H9 (cell line): ENCODE measurements at regions not wholly inside any gene's neighbourhood (a gene's known extent, or its start where the extent isn't known, plus 50 kb on each side); places are given as distances from the start of the nearest gene placed in this dataset.

Experiments
- DNase-seq: peaks from one replicate; pipeline ENCODE4 v3.0.0-alpha.2; 2017
- H2AFZ ChIP-seq: one replicate; pipeline ENCODE4 v1.6.1; 2013; ENCODE audit warnings: mild to moderate bottlenecking, low read length, control low read depth, moderate library complexity
- H2AK5ac ChIP-seq: 2 replicates; pipeline ENCODE4 v1.6.1; 2013; ENCODE audit warnings: low read length, control low read depth, mixed read lengths; ENCODE audit not compliant: insufficient read length
- H2BK120ac ChIP-seq: one replicate; pipeline ENCODE4 v1.6.1; 2013; ENCODE audit warnings: low read depth, mild to moderate bottlenecking, low read length, control low read depth, inconsistent platforms; ENCODE audit not compliant: poor library complexity, severe bottlenecking
- H2BK12ac ChIP-seq: 2 replicates; pipeline ENCODE4 v1.6.1; 2013; ENCODE audit warnings: low read length, control low read depth, mixed read lengths, low read depth; ENCODE audit not compliant: insufficient read length
- H2BK15ac ChIP-seq: 2 replicates; pipeline ENCODE4 v1.6.1; 2013; ENCODE audit warnings: low read depth, low read length, control low read depth
- H2BK20ac ChIP-seq: one replicate; pipeline ENCODE4 v1.6.1; 2013; ENCODE audit warnings: low read depth, mild to moderate bottlenecking, low read length, control low read depth, inconsistent platforms; ENCODE audit not compliant: poor library complexity, severe bottlenecking
- H2BK5ac ChIP-seq: 2 replicates; pipeline ENCODE4 v1.6.1; 2013; ENCODE audit warnings: low read length, control low read depth, mixed read lengths; ENCODE audit not compliant: insufficient read length
- H3K14ac ChIP-seq: 2 replicates; pipeline ENCODE4 v1.6.1; 2013; ENCODE audit warnings: low read length, control low read depth; ENCODE audit not compliant: insufficient read depth
- H3K18ac ChIP-seq: 2 replicates; pipeline ENCODE4 v1.6.1; 2013; ENCODE audit warnings: low read depth, mild to moderate bottlenecking, mixed read lengths, low read length, control low read depth; ENCODE audit not compliant: insufficient read length
- H3K23ac ChIP-seq: 2 replicates; pipeline ENCODE4 v1.6.1; 2013; ENCODE audit warnings: low read length, control low read depth, mixed read lengths, low read depth; ENCODE audit not compliant: insufficient read length
- H3K23me2 ChIP-seq: 2 replicates; pipeline ENCODE4 v1.6.1; 2013; ENCODE audit warnings: low read depth, mild to moderate bottlenecking, mixed read lengths, low read length, control low read depth; ENCODE audit not compliant: insufficient read length, poor library complexity, severe bottlenecking
- H3K27ac ChIP-seq: 2 replicates; pipeline ENCODE4 v1.5.1; 2013; ENCODE audit warnings: low read length, control low read depth, mixed read lengths, low read depth; ENCODE audit not compliant: insufficient read length
- H3K27me3 ChIP-seq: 2 replicates; pipeline ENCODE4 v1.6.1; 2013; ENCODE audit warnings: low read length, control low read depth, inconsistent platforms; ENCODE audit not compliant: insufficient read depth
- H3K4ac ChIP-seq: 2 replicates; pipeline ENCODE4 v1.6.1; 2013; ENCODE audit warnings: low read depth, mild to moderate bottlenecking, control low read depth, inconsistent platforms, low read length, moderate library complexity
- H3K4me1 ChIP-seq: 2 replicates; pipeline ENCODE4 v1.6.1; 2013; ENCODE audit warnings: low read length, control low read depth, inconsistent platforms; ENCODE audit not compliant: insufficient read depth
- H3K4me2 ChIP-seq: 2 replicates; pipeline ENCODE4 v1.6.1; 2013; ENCODE audit warnings: low read length, control low read depth, mixed read lengths; ENCODE audit not compliant: insufficient read length, insufficient read depth
- H3K56ac ChIP-seq: 2 replicates; pipeline ENCODE4 v1.6.1; 2013; ENCODE audit warnings: low read depth, mild to moderate bottlenecking, mixed read lengths, low read length, control low read depth; ENCODE audit not compliant: insufficient read length
- H3K79me1 ChIP-seq: 2 replicates; pipeline ENCODE4 v1.6.1; 2013; ENCODE audit warnings: low read depth, mild to moderate bottlenecking, moderate library complexity, low read length, control low read depth, inconsistent platforms; ENCODE audit not compliant: insufficient read depth, poor library complexity, severe bottlenecking
- H3K79me2 ChIP-seq: 2 replicates; pipeline ENCODE4 v1.6.1; 2013; ENCODE audit warnings: low read length, control low read depth, inconsistent platforms; ENCODE audit not compliant: insufficient read depth
- H3K9ac ChIP-seq: 2 replicates; pipeline ENCODE4 v1.6.1; 2013; ENCODE audit warnings: low read length, control low read depth, mixed read lengths; ENCODE audit not compliant: insufficient read length; ENCODE audit errors: extremely low read depth
- H3K9me3 ChIP-seq: one replicate; pipeline ENCODE4 v1.6.1; 2013; ENCODE audit warnings: low read depth, low read length, inconsistent platforms; ENCODE audit not compliant: control insufficient read depth
- H3T11ph ChIP-seq: one replicate; pipeline ENCODE4 v1.6.1; 2013; ENCODE audit warnings: mild to moderate bottlenecking, low read length, control low read depth, inconsistent platforms
- H4K20me1 ChIP-seq: one replicate; pipeline ENCODE4 v1.6.1; 2013; ENCODE audit not compliant: control insufficient read depth, insufficient read length, insufficient read depth
- H4K5ac ChIP-seq: 2 replicates; pipeline ENCODE4 v1.6.1; 2013; ENCODE audit warnings: low read depth, mild to moderate bottlenecking, mixed read lengths, low read length, control low read depth; ENCODE audit not compliant: insufficient read length
- H4K8ac ChIP-seq: replicated peaks from 2 replicates; pipeline ENCODE4 v1.6.1; 2013; ENCODE audit warnings: low read length, control low read depth, mixed read lengths, low read depth; ENCODE audit not compliant: insufficient read length
- H4K91ac ChIP-seq: 2 replicates; pipeline ENCODE4 v1.6.1; 2013; ENCODE audit warnings: low read depth, mild to moderate bottlenecking, moderate library complexity, mixed read lengths, low read length, control low read depth; ENCODE audit not compliant: insufficient read length
- H3K27ac Mint-ChIP-seq, 3 experiments: 2 replicates in 2 of 3; 3 replicates in 1 of 3; pipeline ENCODE4 v1.8.0; 2020 to 2021; ENCODE audit warnings: mixed read lengths in 3 of 3, mild to moderate bottlenecking in 1 of 3, moderate library complexity in 1 of 3
- H3K27me3 Mint-ChIP-seq: 2 replicates; pipeline ENCODE4 v1.8.0; 2021; ENCODE audit warnings: low read depth, mild to moderate bottlenecking, moderate library complexity, mixed read lengths
- H3K36me3 Mint-ChIP-seq, 3 experiments: 2 replicates in 2 of 3; 3 replicates in 1 of 3; pipeline ENCODE4 v1.8.0; 2020 to 2021; ENCODE audit warnings: low read depth in 3 of 3, mixed read lengths in 3 of 3; ENCODE audit not compliant: insufficient read depth in 1 of 3
- H3K4me1 Mint-ChIP-seq, 2 experiments: 2 replicates each; pipeline ENCODE4 v1.8.0; 2020; ENCODE audit warnings: mixed read lengths in 2 of 2
- H3K4me3 Mint-ChIP-seq, 2 experiments: 2 replicates in 1 of 2; 3 replicates in 1 of 2; pipeline ENCODE4 v1.8.0; 2020 to 2021; ENCODE audit warnings: mild to moderate bottlenecking in 2 of 2, mixed read lengths in 2 of 2, moderate library complexity in 1 of 2
- H3K9me3 Mint-ChIP-seq, 2 experiments: 2 replicates in 1 of 2; 3 replicates in 1 of 2; pipeline ENCODE4 v1.8.0; 2020; ENCODE audit warnings: mild to moderate bottlenecking in 2 of 2, mixed read lengths in 2 of 2, moderate library complexity in 1 of 2
- WGBS: extraction: QIAGEN DNeasy Blood & Tissue Kit; methylation state at CpG from one replicate; pipeline ENCODE4 v1.1.7; 2013; ENCODE audit warnings: missing lambda C conversion rate, low lambda C conversion rate, mixed read lengths; ENCODE audit not compliant: insufficient read length; ENCODE audit errors: extremely low coverage; 5-methylcytosine and 5-hydroxymethylcytosine counted together
- TF ChIP-seq, protein P1 (sequence below): fragments of 200-600 bp; sonication (generic); conservative IDR thresholded peaks from 3 replicates; pipeline ENCODE4 v1.8.0; 2021; ENCODE audit warnings: antibody characterized with exemption, mild to moderate bottlenecking

DNA sequence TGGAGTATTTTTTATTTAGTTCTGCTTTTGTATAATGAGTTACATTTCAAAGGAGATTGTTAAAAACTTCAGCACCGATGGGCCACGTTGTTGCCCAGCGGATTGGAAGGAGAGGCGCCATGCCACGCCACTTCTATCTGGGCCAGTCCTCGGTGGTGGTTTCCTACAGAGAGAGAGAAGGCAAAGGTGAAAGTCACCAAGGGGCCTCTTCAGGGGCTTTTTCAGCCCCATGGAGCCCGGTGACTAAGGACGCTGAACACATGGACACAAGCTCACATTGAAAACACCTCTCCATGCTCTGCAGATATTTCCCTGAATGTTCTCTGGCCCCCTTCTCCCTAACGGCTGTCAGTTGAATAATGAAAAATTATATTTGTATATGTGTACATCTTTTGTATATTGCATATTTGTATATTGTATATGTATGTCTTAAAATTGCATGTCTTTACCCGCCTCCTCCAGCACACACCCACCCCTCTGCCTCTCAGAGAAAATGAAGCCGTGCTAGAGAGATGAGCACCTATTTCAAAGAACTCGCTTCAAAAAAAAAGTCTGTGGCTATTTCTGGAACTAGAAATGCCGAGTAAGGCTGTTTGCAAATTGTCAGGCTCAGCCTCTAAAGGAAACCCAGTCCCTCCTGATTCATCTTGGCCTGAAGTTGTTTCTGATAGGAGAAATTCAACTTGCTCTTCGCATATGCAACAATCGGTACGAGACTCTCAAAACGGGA is 91.9 kb upstream of the CDH4 start:
- Histone ChIP-seq H3K4me1 (no peaks in the 10 kb centered on the region; the same call in 1 of the 2 replicates), H3K14ac (no peak overlapping the region), H3K79me1 (no peaks in the 10 kb centered on the region), H3K23ac (no peak overlapping the region), H2BK20ac (no peak overlapping the region), H3K27ac (no peak overlapping the region), H4K20me1 (no peaks in the 10 kb centered on the region), H3K4ac (no peak overlapping the region), H2BK12ac (no peak overlapping the region), H3K4me2 (no peak overlapping the region), H2BK5ac (no peak overlapping the region), H4K91ac (no peak overlapping the region), H3K56ac (no peak overlapping the region), H4K5ac (no peak overlapping the region), H3K23me2 (no peaks in the 10 kb centered on the region), H2AFZ (no peak overlapping the region), H2AK5ac (no peak overlapping the region), H3K27me3 (no peaks in the 10 kb centered on the region; the same call in 1 of the 2 replicates), H3K9ac (no peak overlapping the region), H2BK120ac (no peak overlapping the region), H3K9me3 (no peaks in the 10 kb centered on the region), H4K8ac (no peak overlapping the region), H3T11ph (no peak overlapping the region), H3K18ac (no peak overlapping the region), H2BK15ac (no peak overlapping the region), H3K79me2 (no peaks in the 10 kb centered on the region)
- TF ChIP-seq, protein P1, sequence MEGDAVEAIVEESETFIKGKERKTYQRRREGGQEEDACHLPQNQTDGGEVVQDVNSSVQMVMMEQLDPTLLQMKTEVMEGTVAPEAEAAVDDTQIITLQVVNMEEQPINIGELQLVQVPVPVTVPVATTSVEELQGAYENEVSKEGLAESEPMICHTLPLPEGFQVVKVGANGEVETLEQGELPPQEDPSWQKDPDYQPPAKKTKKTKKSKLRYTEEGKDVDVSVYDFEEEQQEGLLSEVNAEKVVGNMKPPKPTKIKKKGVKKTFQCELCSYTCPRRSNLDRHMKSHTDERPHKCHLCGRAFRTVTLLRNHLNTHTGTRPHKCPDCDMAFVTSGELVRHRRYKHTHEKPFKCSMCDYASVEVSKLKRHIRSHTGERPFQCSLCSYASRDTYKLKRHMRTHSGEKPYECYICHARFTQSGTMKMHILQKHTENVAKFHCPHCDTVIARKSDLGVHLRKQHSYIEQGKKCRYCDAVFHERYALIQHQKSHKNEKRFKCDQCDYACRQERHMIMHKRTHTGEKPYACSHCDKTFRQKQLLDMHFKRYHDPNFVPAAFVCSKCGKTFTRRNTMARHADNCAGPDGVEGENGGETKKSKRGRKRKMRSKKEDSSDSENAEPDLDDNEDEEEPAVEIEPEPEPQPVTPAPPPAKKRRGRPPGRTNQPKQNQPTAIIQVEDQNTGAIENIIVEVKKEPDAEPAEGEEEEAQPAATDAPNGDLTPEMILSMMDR, result no peak
- no CpG with 5 or more reads among the region's 17 CpGs for WGBS
- H3K4me1 Mint-ChIP-seq, result peaks cover 4 to 9% of the 10 kb centered on the region in 2 experiments; a peak in 3 of 4 replicates
- no peak for DNase-seq
- peaks cover 80% of the 10 kb centered on the region for H3K27me3 Mint-ChIP-seq
- H3K36me3 Mint-ChIP-seq, result no peaks in the 10 kb centered on the region
- H3K4me3 Mint-ChIP-seq, result no peak overlapping the region
- no peak overlapping the region; a peak in 1 of 7 replicates for H3K27ac Mint-ChIP-seq
- H3K9me3 Mint-ChIP-seq, result no peaks in the 10 kb centered on the region
